ENCODE measurements at regions not wholly inside any gene's neighbourhood (a gene's known extent, or its start where the extent isn't known, plus 50 kb on each side); places are given as distances from the start of the nearest gene placed in this dataset.

DNA sequence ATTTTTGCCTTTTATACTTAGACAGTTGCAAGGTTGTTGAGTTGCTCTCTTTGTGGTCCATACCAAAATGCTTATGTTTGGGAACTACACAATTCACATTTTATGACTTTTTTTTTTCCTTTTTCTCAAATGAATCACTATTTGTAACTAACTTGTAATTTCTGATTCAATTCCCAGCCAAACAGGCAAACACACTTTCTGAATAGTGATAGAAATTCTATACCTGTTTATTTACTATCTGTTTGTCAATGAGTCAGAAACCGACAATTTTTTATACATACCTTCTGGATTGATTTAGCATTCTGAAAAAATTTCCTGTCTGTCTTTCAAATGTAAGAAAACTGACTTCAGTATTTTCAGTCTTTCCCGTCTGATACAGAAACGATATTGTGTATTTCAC lies 69.1 kb downstream of the MBL2 start:
- Histone ChIP-seq H3K18ac (ENCODE audit: low read length) (no peak overlapping the region), H3K27me3 (ENCODE audit: insufficient read depth, low read length, poor library complexity) (no peaks in the 10 kb centered on the region), H4K8ac (ENCODE audit: low read depth, low read length) (no peak overlapping the region), H2BK15ac (replicated peaks; ENCODE audit: low read depth) (no peak overlapping the region), H2BK120ac (ENCODE audit: low read depth, low read length) (no peak overlapping the region), H3K79me2 (ENCODE audit: control insufficient read depth, insufficient read depth, low read length) (no peaks in the 10 kb centered on the region), H2AK5ac (ENCODE audit: low read length) (no peak overlapping the region), H3K27ac (ENCODE audit: low read depth, low read length) (no peak overlapping the region), H3K4me1 (ENCODE audit: control insufficient read depth, low read depth, low read length) (no peaks in the 10 kb centered on the region), H2BK5ac (ENCODE audit: low read length) (no peak overlapping the region), H3K4me2 (ENCODE audit: low read length) (no peak overlapping the region), H3K56ac (ENCODE audit: low read length) (no peak overlapping the region), H3K79me1 (ENCODE audit: low read length) (no peaks in the 10 kb centered on the region), H4K5ac (ENCODE audit: low read length) (no peak overlapping the region), H3K36me3 (ENCODE audit: control insufficient read depth, insufficient read depth, low read length) (no peaks in the 10 kb centered on the region), H3K4me3 (ENCODE audit: low read length) (no peak overlapping the region), H3K9ac (ENCODE audit: low read length) (no peak overlapping the region), H3K23ac (ENCODE audit: low read length) (no peak overlapping the region), H3K4ac (ENCODE audit: low read depth, low read length) (no peak overlapping the region)
- WGBS (ENCODE audit: extremely low coverage, insufficient coverage, low lambda C conversion rate): no CpG with 5 or more reads among the region's 3 CpGs
- DNase-seq: no peak

DNA sequence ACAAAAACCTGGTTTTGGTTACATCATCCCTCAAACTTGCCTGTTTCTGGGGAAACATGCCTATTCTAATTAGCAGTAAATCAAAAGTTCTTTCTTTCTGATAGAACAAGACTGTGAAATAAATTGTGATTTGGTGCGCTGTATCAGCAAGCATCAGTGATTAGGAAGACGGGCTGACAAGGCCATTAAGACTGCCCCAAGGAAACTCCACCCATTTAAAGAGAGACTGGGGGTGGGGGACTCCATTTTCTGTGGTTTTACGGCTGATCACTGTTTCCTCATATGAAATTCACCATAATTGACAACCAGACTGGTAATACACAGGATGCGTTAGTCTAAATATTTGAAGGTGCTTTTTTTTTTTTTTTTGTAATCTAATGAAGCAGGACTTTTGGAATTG lies 68.7 kb downstream of the MBL2 start:
- Histone ChIP-seq H3K27ac (ENCODE audit: low read depth, low read length) (no peak overlapping the region), H2BK120ac (ENCODE audit: low read depth, low read length) (no peak overlapping the region), H3K27me3 (ENCODE audit: insufficient read depth, low read length, poor library complexity) (no peaks in the 10 kb centered on the region), H3K79me2 (ENCODE audit: control insufficient read depth, insufficient read depth, low read length) (no peaks in the 10 kb centered on the region), H3K4me1 (ENCODE audit: control insufficient read depth, low read depth, low read length) (no peaks in the 10 kb centered on the region), H3K4me2 (ENCODE audit: low read length) (no peak overlapping the region), H3K9ac (ENCODE audit: low read length) (no peak overlapping the region), H2AK5ac (ENCODE audit: low read length) (no peak overlapping the region), H3K36me3 (ENCODE audit: control insufficient read depth, insufficient read depth, low read length) (no peaks in the 10 kb centered on the region), H3K18ac (ENCODE audit: low read length) (no peak overlapping the region), H3K4me3 (ENCODE audit: low read length) (no peak overlapping the region), H4K8ac (ENCODE audit: low read depth, low read length) (no peak overlapping the region), H4K5ac (ENCODE audit: low read length) (no peak overlapping the region), H2BK15ac (replicated peaks; ENCODE audit: low read depth) (no peak overlapping the region), H3K79me1 (ENCODE audit: low read length) (no peaks in the 10 kb centered on the region), H3K23ac (ENCODE audit: low read length) (no peak overlapping the region), H2BK5ac (ENCODE audit: low read length) (no peak overlapping the region), H3K56ac (ENCODE audit: low read length) (no peak overlapping the region), H3K4ac (ENCODE audit: low read depth, low read length) (no peak overlapping the region)
- DNase-seq: peak; percentile 34
- no CpG with 5 or more reads among the region's 4 CpGs for WGBS (ENCODE audit: extremely low coverage, insufficient coverage, low lambda C conversion rate)

- no peak overlapping the region for H3K56ac ChIP-seq (ENCODE audit: low read length)
Observed at GRCh38 chr10:52706332-52707070, 66.1 kb downstream of the MBL2 start.

More at GRCh38 chr10:52706332-52707070, 66.1 kb downstream of the MBL2 start:
- no peak overlapping the region for H4K8ac ChIP-seq (ENCODE audit: low read depth, low read length)
- no peaks in the 10 kb centered on the region for H3K36me3 ChIP-seq (ENCODE audit: control insufficient read depth, insufficient read depth, low read length)
- no peak overlapping the region for H2AK5ac ChIP-seq (ENCODE audit: low read length)
- H3K4me1 ChIP-seq (ENCODE audit: control insufficient read depth, low read depth, low read length): no peaks in the 10 kb centered on the region
- H3K79me2 ChIP-seq (ENCODE audit: control insufficient read depth, insufficient read depth, low read length): no peaks in the 10 kb centered on the region
- no peak overlapping the region for H2BK5ac ChIP-seq (ENCODE audit: low read length)
- H3K4me3 ChIP-seq (ENCODE audit: low read length): no peak overlapping the region
- no CpG with 5 or more reads among the region's 4 CpGs for WGBS (ENCODE audit: extremely low coverage, insufficient coverage, low lambda C conversion rate)
- H2BK15ac ChIP-seq (replicated peaks; ENCODE audit: low read depth): no peak overlapping the region
- no peak overlapping the region for H3K18ac ChIP-seq (ENCODE audit: low read length)
- no peak overlapping the region for H3K4ac ChIP-seq (ENCODE audit: low read depth, low read length)
- H4K5ac ChIP-seq (ENCODE audit: low read length): no peak overlapping the region
- no peak overlapping the region for H3K9ac ChIP-seq (ENCODE audit: low read length)
- no peak overlapping the region for H2BK120ac ChIP-seq (ENCODE audit: low read depth, low read length)
- no peak overlapping the region for H3K23ac ChIP-seq (ENCODE audit: low read length)
- no peak for DNase-seq
- H3K79me1 ChIP-seq (ENCODE audit: low read length): no peaks in the 10 kb centered on the region
- H3K4me2 ChIP-seq (ENCODE audit: low read length): no peak overlapping the region
- H3K27ac ChIP-seq (ENCODE audit: low read depth, low read length): no peak overlapping the region
- no peaks in the 10 kb centered on the region for H3K27me3 ChIP-seq (ENCODE audit: insufficient read depth, low read length, poor library complexity)
